Vagina (tissue), 2 donors: ENCODE measurements at regions not wholly inside any gene's neighbourhood (a gene's known extent, or its start where the extent isn't known, plus 50 kb on each side); places are given as distances from the start of the nearest gene placed in this dataset.

Experiments
- DNase-seq, 2 donors: peaks; one replicate each; pipeline ENCODE4 v3.0.0-alpha.2; 2017; ENCODE audit errors: extremely low spot score in 2 of 2
- H3K27ac ChIP-seq: fragments of 200-600 bp; sonication (generic); one replicate; pipeline ENCODE4 v1.5.1; 2019
- H3K27me3 ChIP-seq: fragments of 200-600 bp; sonication (generic); one replicate; pipeline ENCODE4 v1.5.1; 2019
- H3K36me3 ChIP-seq, 2 donors: fragments of 200-600 bp; sonication (generic); one replicate each; pipeline ENCODE4 v1.5.1; 2017 to 2019
- H3K4me1 ChIP-seq: fragments of 200-600 bp; sonication (generic); one replicate; pipeline ENCODE4 v1.5.1; 2019
- H3K4me3 ChIP-seq, 2 donors: fragments of 200-600 bp; sonication (generic); 1 replicate in 1 of 2; 2 replicates in 1 of 2; pipeline ENCODE4 v1.5.1; 2016 to 2019
- H3K9me3 ChIP-seq: fragments of 200-600 bp; sonication (generic); one replicate; pipeline ENCODE4 v1.5.1; 2019
- CTCF ChIP-seq, 3 experiments: fragments of 450-650 bp in 2 of 3; fragments of 200-600 bp in 1 of 3; sonication (generic) in 1 of 3; IDR thresholded peaks; one replicate each; pipeline ENCODE4 v1.5.1; 2017 to 2019; ENCODE audit warnings: antibody characterized with exemption in 3 of 3, mild to moderate bottlenecking in 2 of 3, moderate library complexity in 2 of 3
- POLR2A ChIP-seq, 2 donors: fragments of 450-650 bp; IDR thresholded peaks; one replicate each; pipeline ENCODE4 v1.6.1; 2017; ENCODE audit warnings: antibody characterized with exemption in 2 of 2, mild to moderate bottlenecking in 2 of 2, moderate library complexity in 2 of 2
- POLR2AphosphoS5 ChIP-seq, 2 donors: sonication (generic); formaldehyde crosslinking; IDR thresholded peaks; one replicate each; pipeline ENCODE4 v1.9.0; 2017; ENCODE audit warnings: antibody characterized with exemption in 2 of 2, mild to moderate bottlenecking in 2 of 2, low read depth in 1 of 2; ENCODE audit not compliant: insufficient read depth in 1 of 2
- intact Hi-C: fragments of 100-400 bp; cut with DNase I; formaldehyde crosslinking; loops from one replicate; pipeline ENCODE4 v1.15.1; 2023

GRCh38 chr12:87320724-87321123 is 708.5 kb downstream of the C12orf50 start:
- no peak for TF ChIP-seq CTCF (IDR thresholded peaks at IDR 0.05)
- TF ChIP-seq POLR2AphosphoS5 (IDR thresholded peaks at IDR 0.05; ENCODE audit: insufficient read depth in 1 of 2, low read depth in 1 of 2), result peak in 1 of 2 donors; percentile 26
- intact Hi-C loops, result no loop called here
- no peak overlapping the region for H3K4me3 ChIP-seq
- H3K36me3 ChIP-seq, result no peaks in the 10 kb centered on the region
- no peak for DNase-seq
- H3K9me3 ChIP-seq, result no peaks in the 10 kb centered on the region
- H3K4me1 ChIP-seq, result no peaks in the 10 kb centered on the region
- no peaks in the 10 kb centered on the region for H3K27me3 ChIP-seq
- no peak overlapping the region for H3K27ac ChIP-seq

- TF ChIP-seq CTCF (IDR thresholded peaks at IDR 0.05) (no peak), POLR2A (IDR thresholded peaks at IDR 0.05) (no peak), POLR2AphosphoS5 (IDR thresholded peaks at IDR 0.05; ENCODE audit: insufficient read depth in 1 of 2, low read depth in 1 of 2) (no peak)
These were observed 711.9 kb downstream of the C12orf50 start for GRCh38 chr12:87317302-87317701.

GRCh38 chr12:87311206-87311605 is 718.0 kb downstream of the C12orf50 start:
- no peak overlapping the region for H3K4me3 ChIP-seq
- H3K27ac ChIP-seq, result no peak overlapping the region
- no peak for DNase-seq
- H3K4me1 ChIP-seq, result no peaks in the 10 kb centered on the region
- H3K27me3 ChIP-seq, result no peaks in the 10 kb centered on the region
- no peaks in the 10 kb centered on the region for H3K36me3 ChIP-seq
- H3K9me3 ChIP-seq, result no peaks in the 10 kb centered on the region
- intact Hi-C loops, result no loop called here
- TF ChIP-seq POLR2A (IDR thresholded peaks at IDR 0.05) (no peak), POLR2AphosphoS5 (IDR thresholded peaks at IDR 0.05; ENCODE audit: insufficient read depth in 1 of 2, low read depth in 1 of 2) (no peak), CTCF (IDR thresholded peaks at IDR 0.05) (no peak)

More at GRCh38 chr12:87317302-87317701, 711.9 kb downstream of the C12orf50 start:
- intact Hi-C loops, result no loop called here
- Histone ChIP-seq H3K9me3 (no peaks in the 10 kb centered on the region), H3K27me3 (no peaks in the 10 kb centered on the region), H3K4me1 (no peaks in the 10 kb centered on the region), H3K36me3 (no peaks in the 10 kb centered on the region), H3K27ac (no peak overlapping the region), H3K4me3 (no peak overlapping the region)
- DNase-seq, result no peak

- TF ChIP-seq POLR2A (IDR thresholded peaks at IDR 0.05) (no peak), CTCF (IDR thresholded peaks at IDR 0.05) (no peak), POLR2AphosphoS5 (IDR thresholded peaks at IDR 0.05; ENCODE audit: insufficient read depth in 1 of 2, low read depth in 1 of 2) (no peak)
These were observed 719.1 kb downstream of the C12orf50 start for GRCh38 chr12:87310126-87310525.

GRCh38 chr12:87305481-87305880 is 723.7 kb downstream of the C12orf50 start:
- Histone ChIP-seq H3K27me3 (no peaks in the 10 kb centered on the region), H3K27ac (no peak overlapping the region), H3K9me3 (no peaks in the 10 kb centered on the region), H3K36me3 (no peaks in the 10 kb centered on the region), H3K4me1 (no peaks in the 10 kb centered on the region), H3K4me3 (no peak overlapping the region)
- TF ChIP-seq POLR2AphosphoS5 (IDR thresholded peaks at IDR 0.05; ENCODE audit: insufficient read depth in 1 of 2, low read depth in 1 of 2) (no peak), POLR2A (IDR thresholded peaks at IDR 0.05) (no peak), CTCF (IDR thresholded peaks at IDR 0.05) (no peak)
- no peak for DNase-seq
- intact Hi-C loops, result no loop called here

More at GRCh38 chr12:87310126-87310525, 719.1 kb downstream of the C12orf50 start:
- Histone ChIP-seq H3K36me3 (no peaks in the 10 kb centered on the region), H3K4me1 (no peaks in the 10 kb centered on the region), H3K9me3 (no peaks in the 10 kb centered on the region), H3K27me3 (no peaks in the 10 kb centered on the region), H3K27ac (no peak overlapping the region), H3K4me3 (no peak overlapping the region)
- intact Hi-C loops, result no loop called here
- no peak for DNase-seq
